GM23338 (cell line): ENCODE measurements at regions not wholly inside any gene's neighbourhood (a gene's known extent, or its start where the extent isn't known, plus 50 kb on each side); places are given as distances from the start of the nearest gene placed in this dataset.

Experiments
- JUNB ChIP-seq: IDR thresholded peaks from one replicate; pipeline ENCODE4 v1.6.1; 2016; ENCODE audit warnings: antibody characterized with exemption; ENCODE audit not compliant: unreplicated experiment
- NANOG ChIP-seq: IDR thresholded peaks from 2 replicates; pipeline ENCODE4 v1.6.1; 2016; ENCODE audit warnings: antibody characterized with exemption, borderline replicate concordance
- POLR2AphosphoS5 ChIP-seq: IDR thresholded peaks from 2 replicates; pipeline ENCODE4 v1.6.1; 2016; ENCODE audit warnings: antibody characterized with exemption, low read depth
- ZNF114 ChIP-seq: fragments of 250-450 bp; sonication (Bioruptor Pico); IDR thresholded peaks from 2 replicates; pipeline ENCODE4 v1.5.0; 2020; ENCODE audit warnings: mild to moderate bottlenecking, moderate library complexity
- TF ChIP-seq, protein P1 (sequence below): IDR thresholded peaks from 2 replicates; pipeline ENCODE4 v1.6.1; 2016; ENCODE audit warnings: antibody characterized with exemption

DNA sequence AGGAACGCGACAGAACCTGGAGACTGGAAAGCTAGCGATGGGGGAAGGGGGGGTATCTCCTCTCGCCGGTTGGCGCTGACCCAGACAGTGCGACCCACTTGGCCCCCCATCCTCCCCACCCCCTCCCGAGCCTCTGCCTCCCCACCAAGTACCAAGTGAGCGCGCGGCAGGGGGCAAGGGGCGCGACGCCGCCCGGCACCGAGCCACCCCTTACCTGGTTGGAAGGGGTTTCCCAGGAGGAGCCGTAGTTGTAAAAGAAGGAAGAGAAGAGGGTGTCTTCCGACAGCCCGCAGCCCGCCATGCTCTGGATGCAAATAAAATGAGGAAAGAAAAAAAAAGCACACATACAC is 112.2 kb downstream of the DHX15 start:
- TF ChIP-seq POLR2AphosphoS5 = no peak
- TF ChIP-seq ZNF114 = no peak
- TF ChIP-seq, protein P1, sequence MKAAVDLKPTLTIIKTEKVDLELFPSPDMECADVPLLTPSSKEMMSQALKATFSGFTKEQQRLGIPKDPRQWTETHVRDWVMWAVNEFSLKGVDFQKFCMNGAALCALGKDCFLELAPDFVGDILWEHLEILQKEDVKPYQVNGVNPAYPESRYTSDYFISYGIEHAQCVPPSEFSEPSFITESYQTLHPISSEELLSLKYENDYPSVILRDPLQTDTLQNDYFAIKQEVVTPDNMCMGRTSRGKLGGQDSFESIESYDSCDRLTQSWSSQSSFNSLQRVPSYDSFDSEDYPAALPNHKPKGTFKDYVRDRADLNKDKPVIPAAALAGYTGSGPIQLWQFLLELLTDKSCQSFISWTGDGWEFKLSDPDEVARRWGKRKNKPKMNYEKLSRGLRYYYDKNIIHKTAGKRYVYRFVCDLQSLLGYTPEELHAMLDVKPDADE = no peak
- no peak for TF ChIP-seq NANOG
- TF ChIP-seq JUNB = no peak
